Breast epithelium (tissue), 4 donors: ENCODE measurements at regions not wholly inside any gene's neighbourhood (a gene's known extent, or its start where the extent isn't known, plus 50 kb on each side); places are given as distances from the start of the nearest gene placed in this dataset.

Source experiments
- DNase-seq, 2 donors: peaks; one replicate each; pipeline ENCODE4 v3.0.0-alpha.2; 2019; ENCODE audit warnings: low spot score in 2 of 2
- H3K27ac ChIP-seq, 2 donors: fragments of 200-600 bp; sonication (generic) in 1 of 2; one replicate each; pipeline ENCODE4 v1.5.1; 2016 to 2019; ENCODE audit warnings: mild to moderate bottlenecking in 1 of 2
- H3K27me3 ChIP-seq, 2 donors: fragments of 200-600 bp; sonication (generic) in 1 of 2; one replicate each; pipeline versions ENCODE4 v1.5.1 to v1.6.0; 2017 to 2019; ENCODE audit warnings: control low read depth in 1 of 2, mild to moderate bottlenecking in 1 of 2
- H3K36me3 ChIP-seq: fragments of 200-600 bp; one replicate; pipeline ENCODE4 v1.5.1; 2019
- H3K4me1 ChIP-seq, 2 donors: fragments of 200-600 bp; sonication (generic); one replicate each; pipeline ENCODE4 v1.5.1; 2016 to 2019; ENCODE audit warnings: control low read depth in 1 of 2
- H3K4me3 ChIP-seq, 3 donors: fragments of 200-600 bp; sonication (generic); 1 replicate in 2 of 3; 2 replicates in 1 of 3; pipeline ENCODE4 v1.5.1; 2016 to 2019; ENCODE audit warnings: mild to moderate bottlenecking in 3 of 3, moderate library complexity in 2 of 3
- H3K9me3 ChIP-seq, 2 donors: fragments of 200-600 bp; sonication (generic) in 1 of 2; one replicate each; pipeline ENCODE4 v1.5.1; 2016 to 2019; ENCODE audit warnings: control low read depth in 1 of 2
- POLR2A ChIP-seq: fragments of 450-650 bp; IDR thresholded peaks from one replicate; pipeline ENCODE4 v1.6.1; 2016; ENCODE audit warnings: antibody characterized with exemption, mild to moderate bottlenecking, moderate library complexity
- POLR2AphosphoS5 ChIP-seq, 3 donors: sonication (generic); formaldehyde crosslinking; IDR thresholded peaks; one replicate each; pipeline ENCODE4 v1.6.1; 2017; ENCODE audit warnings: antibody characterized with exemption in 3 of 3
- intact Hi-C: fragments of 100-400 bp; cut with DNase I; formaldehyde crosslinking; loops from one replicate; pipeline ENCODE4 v1.15.1; 2023; ENCODE audit warnings: low total_unique reads
- TF ChIP-seq, protein P1 (sequence below), 3 donors: fragments of 450-650 bp; IDR thresholded peaks; one replicate each; pipeline ENCODE4 v1.5.1; 2016 to 2017; ENCODE audit warnings: antibody characterized with exemption in 3 of 3, mild to moderate bottlenecking in 3 of 3, moderate library complexity in 3 of 3

DNA sequence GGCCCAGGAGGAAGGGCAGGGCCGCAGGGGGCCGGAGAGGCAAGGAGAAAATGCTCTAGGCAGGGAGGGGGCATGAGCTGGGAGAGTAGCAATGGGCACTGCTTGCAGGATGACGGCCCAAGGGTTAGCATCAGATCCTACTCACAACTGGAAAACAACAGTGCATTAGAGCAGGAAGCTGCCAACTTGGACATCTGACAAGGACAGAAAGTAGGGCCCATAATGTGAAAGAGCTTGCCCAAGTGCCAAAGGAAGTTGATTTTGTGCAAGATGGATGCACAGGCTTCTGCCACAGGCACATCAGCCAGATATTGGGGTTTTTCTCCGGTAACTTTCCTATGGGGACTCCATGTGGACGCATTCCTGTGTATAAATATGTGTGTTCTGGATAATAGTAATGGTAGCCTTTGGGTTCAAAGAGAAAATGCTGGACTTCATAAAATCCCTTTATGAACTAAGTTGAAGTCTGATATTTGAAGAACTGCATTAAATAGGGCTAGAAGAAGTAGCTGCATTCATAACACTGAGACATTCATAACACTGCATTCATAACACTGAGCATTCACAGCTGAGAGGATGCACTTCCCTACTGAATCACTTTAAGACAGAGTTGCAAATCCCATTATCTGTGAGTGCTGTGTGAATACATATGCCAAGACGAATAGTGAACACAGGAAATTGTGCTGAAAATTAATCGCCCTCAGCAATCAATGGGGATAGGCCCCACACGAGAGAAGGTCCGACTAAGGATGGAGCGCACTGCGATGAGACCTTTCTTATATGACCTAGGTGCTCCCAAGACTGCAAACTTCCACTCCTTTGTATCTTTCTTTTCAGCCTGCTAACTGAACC is 235.6 kb upstream of the PRDM1 start:
- no peak for DNase-seq
- no peak overlapping the region for H3K4me3 ChIP-seq
- H3K27ac ChIP-seq, result no peak overlapping the region
- no peaks in the 10 kb centered on the region for H3K4me1 ChIP-seq
- intact Hi-C loops, result no loop called here
- H3K27me3 ChIP-seq, result no peaks in the 10 kb centered on the region
- TF ChIP-seq, protein P1, sequence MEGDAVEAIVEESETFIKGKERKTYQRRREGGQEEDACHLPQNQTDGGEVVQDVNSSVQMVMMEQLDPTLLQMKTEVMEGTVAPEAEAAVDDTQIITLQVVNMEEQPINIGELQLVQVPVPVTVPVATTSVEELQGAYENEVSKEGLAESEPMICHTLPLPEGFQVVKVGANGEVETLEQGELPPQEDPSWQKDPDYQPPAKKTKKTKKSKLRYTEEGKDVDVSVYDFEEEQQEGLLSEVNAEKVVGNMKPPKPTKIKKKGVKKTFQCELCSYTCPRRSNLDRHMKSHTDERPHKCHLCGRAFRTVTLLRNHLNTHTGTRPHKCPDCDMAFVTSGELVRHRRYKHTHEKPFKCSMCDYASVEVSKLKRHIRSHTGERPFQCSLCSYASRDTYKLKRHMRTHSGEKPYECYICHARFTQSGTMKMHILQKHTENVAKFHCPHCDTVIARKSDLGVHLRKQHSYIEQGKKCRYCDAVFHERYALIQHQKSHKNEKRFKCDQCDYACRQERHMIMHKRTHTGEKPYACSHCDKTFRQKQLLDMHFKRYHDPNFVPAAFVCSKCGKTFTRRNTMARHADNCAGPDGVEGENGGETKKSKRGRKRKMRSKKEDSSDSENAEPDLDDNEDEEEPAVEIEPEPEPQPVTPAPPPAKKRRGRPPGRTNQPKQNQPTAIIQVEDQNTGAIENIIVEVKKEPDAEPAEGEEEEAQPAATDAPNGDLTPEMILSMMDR (IDR thresholded peaks at IDR 0.05), result no peak
- TF ChIP-seq POLR2AphosphoS5 (IDR thresholded peaks at IDR 0.05) (no peak), POLR2A (no peak)
- H3K36me3 ChIP-seq, result no peaks in the 10 kb centered on the region
- H3K9me3 ChIP-seq, result no peaks in the 10 kb centered on the region

DNA sequence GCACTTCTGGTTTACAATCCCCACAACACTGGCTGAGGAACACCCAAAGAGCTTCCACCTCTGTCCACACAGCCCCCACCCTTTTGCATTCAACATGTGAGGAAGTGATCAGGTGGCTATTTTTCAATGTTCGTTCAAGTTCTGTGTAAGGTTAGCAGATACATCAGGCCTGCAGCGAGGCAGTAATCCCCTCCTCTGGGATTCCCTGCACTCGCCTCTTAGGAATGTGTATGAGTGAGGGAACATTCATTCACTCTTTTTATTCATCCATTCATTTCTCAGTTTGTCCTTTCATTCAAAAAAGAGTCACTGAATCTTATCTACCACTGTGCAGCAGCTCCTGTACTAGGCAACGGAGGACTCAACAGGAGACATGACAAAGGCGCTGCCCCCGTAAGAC is 236.4 kb upstream of the PRDM1 start:
- Histone ChIP-seq H3K27me3 (no peaks in the 10 kb centered on the region), H3K27ac (no peak overlapping the region), H3K4me3 (no peak overlapping the region), H3K4me1 (no peaks in the 10 kb centered on the region), H3K9me3 (no peaks in the 10 kb centered on the region), H3K36me3 (no peaks in the 10 kb centered on the region)
- intact Hi-C loops, result no loop called here
- DNase-seq, result no peak
- TF ChIP-seq POLR2A (no peak), POLR2AphosphoS5 (IDR thresholded peaks at IDR 0.05) (no peak)
- TF ChIP-seq, protein P1 (IDR thresholded peaks at IDR 0.05), result no peak

DNA sequence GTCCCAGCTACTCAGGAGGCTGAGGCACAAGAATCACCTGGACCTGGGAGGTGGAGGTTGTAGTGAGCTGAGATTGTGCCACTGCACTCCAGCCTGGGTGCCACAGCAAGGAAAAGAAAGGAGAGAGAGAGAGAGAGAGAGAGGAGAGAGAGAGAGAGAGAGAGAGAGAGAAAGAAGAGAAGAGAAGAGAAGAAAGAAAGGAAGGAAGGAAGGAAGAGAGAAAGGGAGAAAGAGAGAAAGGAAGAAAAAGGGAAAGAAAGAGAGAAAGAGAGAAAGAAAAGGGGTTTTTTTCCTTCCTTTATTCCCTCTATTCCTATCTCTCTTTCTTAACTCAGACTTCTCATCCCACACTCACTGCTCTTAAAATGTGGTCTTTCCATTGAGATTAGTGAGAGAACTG is 238.7 kb upstream of the PRDM1 start:
- Histone ChIP-seq H3K9me3 (no peaks in the 10 kb centered on the region), H3K4me3 (no peak overlapping the region), H3K36me3 (no peaks in the 10 kb centered on the region), H3K27ac (no peak overlapping the region), H3K27me3 (no peaks in the 10 kb centered on the region), H3K4me1 (no peaks in the 10 kb centered on the region)
- intact Hi-C loops, result no loop called here
- no peak for TF ChIP-seq POLR2AphosphoS5 (IDR thresholded peaks at IDR 0.05)
- TF ChIP-seq POLR2A, result no peak
- TF ChIP-seq, protein P1 (IDR thresholded peaks at IDR 0.05), result no peak
- no peak for DNase-seq

DNA sequence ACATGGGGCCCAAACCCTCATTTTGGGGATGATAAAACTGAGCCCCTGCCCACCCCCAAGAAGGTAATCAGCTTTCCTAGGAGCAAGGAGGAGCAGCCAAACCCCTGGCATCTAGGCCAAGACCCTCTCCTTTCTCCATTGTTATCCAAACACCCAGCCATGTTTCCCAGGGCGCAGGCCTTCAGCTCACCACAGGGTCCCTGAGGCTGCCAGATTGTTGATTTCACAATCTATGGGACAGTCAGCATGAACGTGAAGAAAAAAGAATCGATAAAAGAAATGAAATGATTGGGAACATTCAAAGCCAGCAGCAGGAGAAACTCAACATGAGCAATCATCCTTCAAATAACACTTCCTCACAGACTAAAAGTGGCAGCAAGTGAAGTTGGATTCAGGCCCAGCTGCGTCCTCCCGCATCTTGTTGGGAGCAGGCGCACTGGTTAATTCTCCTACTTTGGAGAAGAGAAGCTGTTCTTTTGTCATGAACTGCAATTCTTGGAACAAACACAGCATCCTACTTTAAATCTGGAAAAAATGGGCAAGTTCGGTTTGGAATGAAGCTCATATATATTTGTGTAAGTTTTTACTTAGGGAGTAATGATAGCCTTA is 241.8 kb upstream of the PRDM1 start:
- H3K27ac ChIP-seq, result no peak overlapping the region
- H3K4me3 ChIP-seq, result no peak overlapping the region
- DNase-seq, result no peak
- H3K27me3 ChIP-seq, result no peaks in the 10 kb centered on the region
- H3K36me3 ChIP-seq, result no peaks in the 10 kb centered on the region
- H3K9me3 ChIP-seq, result no peaks in the 10 kb centered on the region
- no peaks in the 10 kb centered on the region for H3K4me1 ChIP-seq
- intact Hi-C loops, result no loop called here
- TF ChIP-seq POLR2AphosphoS5 (IDR thresholded peaks at IDR 0.05) (no peak), POLR2A (no peak)
- TF ChIP-seq, protein P1 (IDR thresholded peaks at IDR 0.05), result no peak

DNA sequence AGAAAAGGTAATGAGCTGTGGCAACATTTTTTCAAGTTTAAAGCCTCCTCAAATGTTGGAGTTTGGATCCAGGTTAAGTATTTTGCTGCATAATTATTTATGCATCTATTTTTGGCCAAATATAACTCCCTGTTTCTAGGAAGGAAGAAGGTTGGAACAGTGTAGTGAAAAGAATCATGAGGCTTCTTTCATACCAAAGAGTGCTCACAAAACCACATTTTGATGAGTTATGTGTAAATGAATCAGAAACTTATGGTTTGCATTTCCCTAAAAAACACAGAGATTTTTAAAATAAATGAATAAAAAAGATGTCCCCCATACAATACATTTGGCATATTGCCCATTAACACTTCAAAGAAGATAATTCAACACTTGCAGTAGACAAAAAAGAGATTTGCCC is 246.9 kb upstream of the PRDM1 start:
- H3K4me3 ChIP-seq, result no peak overlapping the region

More for the DNA sequence above, 246.9 kb upstream of the PRDM1 start:
- intact Hi-C loops, result no loop called here
- TF ChIP-seq POLR2A (no peak), POLR2AphosphoS5 (IDR thresholded peaks at IDR 0.05) (no peak)
- TF ChIP-seq, protein P1 (IDR thresholded peaks at IDR 0.05), result no peak
- H3K36me3 ChIP-seq, result no peaks in the 10 kb centered on the region
- H3K4me1 ChIP-seq, result no peaks in the 10 kb centered on the region
- H3K9me3 ChIP-seq, result no peaks in the 10 kb centered on the region
- no peak for DNase-seq
- H3K27me3 ChIP-seq, result no peaks in the 10 kb centered on the region
- H3K27ac ChIP-seq, result no peak overlapping the region
